ENCODE measurements at regions not wholly inside any gene's neighbourhood (a gene's known extent, or its start where the extent isn't known, plus 50 kb on each side); places are given as distances from the start of the nearest gene placed in this dataset.

DNA sequence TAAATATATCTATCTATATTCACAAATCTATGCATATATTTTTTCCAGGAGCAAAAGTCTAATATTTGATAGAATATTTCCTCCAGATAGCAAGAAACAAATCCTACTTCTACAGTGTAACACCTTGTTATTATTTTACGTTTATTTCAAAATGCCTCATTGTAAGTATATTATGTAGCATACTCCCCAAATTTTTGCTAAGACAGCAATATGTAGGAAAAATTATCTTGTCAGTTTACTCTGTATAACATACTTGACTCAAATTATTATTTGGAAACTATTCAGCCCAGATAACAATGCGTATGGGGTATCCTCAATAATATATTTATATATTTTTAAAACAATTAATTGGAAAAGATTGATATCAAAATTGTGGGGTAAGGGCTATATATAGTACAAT, 313.2 kb downstream of the NR4A2 start:
- H3K4me3 ChIP-seq (replicated peaks in 1 of 4; ENCODE audit: control extremely low read depth in 1 of 4, insufficient read depth in 1 of 4, low read depth in 3 of 4, low read length in 4 of 4) = no peak overlapping the region
- no peaks in the 10 kb centered on the region for H3K27me3 ChIP-seq (ENCODE audit: control insufficient read depth, insufficient read depth, low read length)
- H3K9ac ChIP-seq (ENCODE audit: insufficient read depth, low read length) = no peak overlapping the region
- H3K79me2 ChIP-seq (ENCODE audit: control insufficient read depth, insufficient read depth, low read length) = no peaks in the 10 kb centered on the region
- H3K4me1 ChIP-seq (ENCODE audit: control insufficient read depth, extremely low read depth, insufficient read depth, low read length) = no peaks in the 10 kb centered on the region
- DNase-seq (ENCODE audit: low read depth in 2 of 2) = no peak
- no peaks in the 10 kb centered on the region for H3K36me3 ChIP-seq (ENCODE audit: control insufficient read depth, insufficient read depth, low read length)
- H3K9me3 ChIP-seq (ENCODE audit: control insufficient read depth, insufficient read depth, low read depth, low read length) = no peaks in the 10 kb centered on the region
- TF ChIP-seq, protein P1, sequence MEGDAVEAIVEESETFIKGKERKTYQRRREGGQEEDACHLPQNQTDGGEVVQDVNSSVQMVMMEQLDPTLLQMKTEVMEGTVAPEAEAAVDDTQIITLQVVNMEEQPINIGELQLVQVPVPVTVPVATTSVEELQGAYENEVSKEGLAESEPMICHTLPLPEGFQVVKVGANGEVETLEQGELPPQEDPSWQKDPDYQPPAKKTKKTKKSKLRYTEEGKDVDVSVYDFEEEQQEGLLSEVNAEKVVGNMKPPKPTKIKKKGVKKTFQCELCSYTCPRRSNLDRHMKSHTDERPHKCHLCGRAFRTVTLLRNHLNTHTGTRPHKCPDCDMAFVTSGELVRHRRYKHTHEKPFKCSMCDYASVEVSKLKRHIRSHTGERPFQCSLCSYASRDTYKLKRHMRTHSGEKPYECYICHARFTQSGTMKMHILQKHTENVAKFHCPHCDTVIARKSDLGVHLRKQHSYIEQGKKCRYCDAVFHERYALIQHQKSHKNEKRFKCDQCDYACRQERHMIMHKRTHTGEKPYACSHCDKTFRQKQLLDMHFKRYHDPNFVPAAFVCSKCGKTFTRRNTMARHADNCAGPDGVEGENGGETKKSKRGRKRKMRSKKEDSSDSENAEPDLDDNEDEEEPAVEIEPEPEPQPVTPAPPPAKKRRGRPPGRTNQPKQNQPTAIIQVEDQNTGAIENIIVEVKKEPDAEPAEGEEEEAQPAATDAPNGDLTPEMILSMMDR (conservative IDR thresholded peaks at IDR 0.05 in 1 of 2, IDR thresholded peaks at IDR 0.05 in 1 of 2; ENCODE audit: low read depth in 1 of 2, low read length in 2 of 2) = no peak
- no peak for TF ChIP-seq EZH2 (IDR thresholded peaks at IDR 0.05; ENCODE audit: low read length, missing control alignments)
- no peaks in the 10 kb centered on the region for H4K20me1 ChIP-seq (ENCODE audit: control insufficient read depth, extremely low read depth, insufficient read depth, low read length)
- H3K27ac ChIP-seq (ENCODE audit: insufficient read depth, low read length) = no peak overlapping the region
- no peak overlapping the region for H2AFZ ChIP-seq (ENCODE audit: low read length)
- no peak overlapping the region for H3K4me2 ChIP-seq (ENCODE audit: extremely low read depth, insufficient read depth, low read length)

DNA sequence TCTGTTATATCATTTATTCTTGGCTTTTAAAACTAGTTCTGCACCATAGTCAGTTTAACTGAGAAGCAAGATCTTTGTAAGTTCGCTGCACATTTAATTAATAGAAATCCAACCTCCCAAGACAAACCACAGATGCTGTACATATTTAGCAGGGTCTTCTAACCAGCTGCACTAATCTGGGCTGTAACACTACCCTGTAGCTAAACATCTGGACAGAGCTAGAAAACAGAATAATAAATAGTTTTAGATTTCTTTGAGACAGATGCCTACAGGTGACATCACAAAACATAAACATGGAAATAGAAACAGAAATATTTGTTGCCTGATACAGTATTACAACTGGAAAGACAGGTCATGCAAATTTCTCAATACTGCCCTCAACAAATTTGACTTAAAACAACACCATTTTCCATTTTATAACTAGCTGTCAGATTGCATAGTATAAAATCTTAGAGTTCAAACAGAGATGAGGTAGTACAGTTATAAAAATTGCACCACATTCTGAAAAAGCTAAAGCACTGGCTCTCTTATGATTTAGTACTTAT, 315.1 kb downstream of the NR4A2 start:
- H3K9me3 ChIP-seq (ENCODE audit: control insufficient read depth, insufficient read depth, low read depth, low read length) = no peaks in the 10 kb centered on the region
- TF ChIP-seq, protein P1 (conservative IDR thresholded peaks at IDR 0.05 in 1 of 2, IDR thresholded peaks at IDR 0.05 in 1 of 2; ENCODE audit: low read depth in 1 of 2, low read length in 2 of 2) = no peak
- no peak for TF ChIP-seq EZH2 (IDR thresholded peaks at IDR 0.05; ENCODE audit: low read length, missing control alignments)
- H3K4me3 ChIP-seq (replicated peaks in 1 of 4; ENCODE audit: control extremely low read depth in 1 of 4, insufficient read depth in 1 of 4, low read depth in 3 of 4, low read length in 4 of 4) = no peak overlapping the region
- H3K27me3 ChIP-seq (ENCODE audit: control insufficient read depth, insufficient read depth, low read length) = no peaks in the 10 kb centered on the region
- no peak for DNase-seq (ENCODE audit: low read depth in 2 of 2)
- H4K20me1 ChIP-seq (ENCODE audit: control insufficient read depth, extremely low read depth, insufficient read depth, low read length) = no peaks in the 10 kb centered on the region
- H2AFZ ChIP-seq (ENCODE audit: low read length) = no peak overlapping the region
- no peak overlapping the region for H3K4me2 ChIP-seq (ENCODE audit: extremely low read depth, insufficient read depth, low read length)
- H3K36me3 ChIP-seq (ENCODE audit: control insufficient read depth, insufficient read depth, low read length) = no peaks in the 10 kb centered on the region
- no peaks in the 10 kb centered on the region for H3K79me2 ChIP-seq (ENCODE audit: control insufficient read depth, insufficient read depth, low read length)
- H3K9ac ChIP-seq (ENCODE audit: insufficient read depth, low read length) = no peak overlapping the region
- H3K4me1 ChIP-seq (ENCODE audit: control insufficient read depth, extremely low read depth, insufficient read depth, low read length) = no peaks in the 10 kb centered on the region
- no peak overlapping the region for H3K27ac ChIP-seq (ENCODE audit: insufficient read depth, low read length)

DNA sequence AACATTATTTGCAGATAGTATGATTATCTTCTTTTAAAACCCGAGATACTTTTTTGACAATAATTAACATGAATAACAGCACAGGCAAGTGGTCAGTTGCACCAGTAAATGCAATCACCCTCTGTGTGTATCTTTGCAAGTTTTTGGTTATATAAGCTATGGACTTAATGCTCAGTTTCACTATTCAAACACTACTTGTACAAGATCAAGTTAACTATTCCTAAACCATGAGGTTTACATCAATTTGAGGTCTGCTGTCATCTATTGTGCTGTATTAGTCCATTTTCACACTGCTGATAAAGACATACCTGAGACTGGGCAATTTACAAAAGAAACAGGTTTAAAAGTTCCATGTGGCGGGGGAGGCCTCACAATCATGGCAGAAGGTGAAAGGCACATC, 323.2 kb downstream of the NR4A2 start:
- H3K79me2 ChIP-seq (ENCODE audit: control insufficient read depth, insufficient read depth, low read length) = no peaks in the 10 kb centered on the region
- TF ChIP-seq EZH2 (IDR thresholded peaks at IDR 0.05; ENCODE audit: low read length, missing control alignments) = no peak
- TF ChIP-seq, protein P1 (conservative IDR thresholded peaks at IDR 0.05 in 1 of 2, IDR thresholded peaks at IDR 0.05 in 1 of 2; ENCODE audit: low read depth in 1 of 2, low read length in 2 of 2) = no peak
- no peak overlapping the region for H3K27ac ChIP-seq (ENCODE audit: insufficient read depth, low read length)
- no peaks in the 10 kb centered on the region for H3K4me1 ChIP-seq (ENCODE audit: control insufficient read depth, extremely low read depth, insufficient read depth, low read length)
- H3K4me3 ChIP-seq (replicated peaks in 1 of 4; ENCODE audit: control extremely low read depth in 1 of 4, insufficient read depth in 1 of 4, low read depth in 3 of 4, low read length in 4 of 4) = no peak overlapping the region
- H3K27me3 ChIP-seq (ENCODE audit: control insufficient read depth, insufficient read depth, low read length) = no peaks in the 10 kb centered on the region
- H3K36me3 ChIP-seq (ENCODE audit: control insufficient read depth, insufficient read depth, low read length) = no peaks in the 10 kb centered on the region
- no peak for DNase-seq (ENCODE audit: low read depth in 2 of 2)
- H3K9me3 ChIP-seq (ENCODE audit: control insufficient read depth, insufficient read depth, low read depth, low read length) = no peaks in the 10 kb centered on the region
- H4K20me1 ChIP-seq (ENCODE audit: control insufficient read depth, extremely low read depth, insufficient read depth, low read length) = no peaks in the 10 kb centered on the region
- H3K9ac ChIP-seq (ENCODE audit: insufficient read depth, low read length) = no peak overlapping the region
- H3K4me2 ChIP-seq (ENCODE audit: extremely low read depth, insufficient read depth, low read length) = no peak overlapping the region
- H2AFZ ChIP-seq (ENCODE audit: low read length) = no peak overlapping the region

All from fibroblast of lung (primary cell).